Esophagus muscularis mucosa (tissue), 3 donors: ENCODE measurements at regions not wholly inside any gene's neighbourhood (a gene's known extent, or its start where the extent isn't known, plus 50 kb on each side); places are given as distances from the start of the nearest gene placed in this dataset.

Source experiments
- CTCF ChIP-seq, 3 experiments: fragments of 200-600 bp in 2 of 3; fragments of 450-650 bp in 1 of 3; sonication (generic) in 2 of 3; IDR thresholded peaks; one replicate each; pipeline ENCODE4 v1.5.1; 2017 to 2019; ENCODE audit warnings: antibody characterized with exemption in 3 of 3, mild to moderate bottlenecking in 2 of 3, moderate library complexity in 1 of 3
- POLR2A ChIP-seq: fragments of 450-650 bp; IDR thresholded peaks from one replicate; pipeline ENCODE4 v1.6.1; 2017; ENCODE audit warnings: antibody characterized with exemption, moderate library complexity, mild to moderate bottlenecking, low read depth
- POLR2AphosphoS5 ChIP-seq, 2 donors: sonication (generic); formaldehyde crosslinking; IDR thresholded peaks; one replicate each; pipeline ENCODE4 v1.6.1; 2017; ENCODE audit warnings: antibody characterized with exemption in 2 of 2

GRCh38 chr12:94025756-94026155 lies 122.6 kb upstream of the PLXNC1 start:
- TF ChIP-seq CTCF (IDR thresholded peaks at IDR 0.05), result no peak
- no peak for TF ChIP-seq POLR2A
- no peak for TF ChIP-seq POLR2AphosphoS5 (IDR thresholded peaks at IDR 0.05)
